ENCODE measurements at regions not wholly inside any gene's neighbourhood (a gene's known extent, or its start where the extent isn't known, plus 50 kb on each side); places are given as distances from the start of the nearest gene placed in this dataset.
A peak's percentile ranks its signal among the peaks of the same experiment; 100 is the strongest.

GRCh38 chr2:122705746-122706145 is 950.3 kb downstream of the TSN start:
- TF ChIP-seq JUN (IDR thresholded peaks at IDR 0.05; ENCODE audit: low read depth, low read length) (no peak), KDM4A (IDR thresholded peaks at IDR 0.05; ENCODE audit: low read depth, low read length, severe bottlenecking) (no peak), SIX5 (IDR thresholded peaks at IDR 0.05; ENCODE audit: low read depth, low read length) (no peak), SP4 (IDR thresholded peaks at IDR 0.05; ENCODE audit: low read length) (no peak), CHD1 (IDR thresholded peaks at IDR 0.05; ENCODE audit: low read depth, low read length) (no peak), HDAC6 (IDR thresholded peaks at IDR 0.05; ENCODE audit: low read depth, low read length) (no peak)
- no peaks in the 10 kb centered on the region for H3K4me1 ChIP-seq (replicated peaks in 1 of 4; ENCODE audit: control insufficient read depth in 3 of 4, insufficient read depth in 4 of 4, low read length in 3 of 4)
- H3K23me2 ChIP-seq (ENCODE audit: low read depth, low read length): no peaks in the 10 kb centered on the region
- no peaks in the 10 kb centered on the region for H3K79me2 ChIP-seq (ENCODE audit: control insufficient read depth in 1 of 2, insufficient read depth in 2 of 2, low read length in 2 of 2)
- FAIRE-seq (no peak), DNase-seq (ENCODE audit: low read depth in 1 of 2, low spot score in 2 of 2) (no peak)
- no peak overlapping the region for H3K4me2 ChIP-seq (ENCODE audit: insufficient read depth in 1 of 2, low read depth in 2 of 2, low read length in 2 of 2)
- H4K5ac ChIP-seq (ENCODE audit: insufficient read length, low read depth, low read length): no peak overlapping the region
- ChIA-PET CTCF (ENCODE audit: partially characterized antibody) (no interaction called here), POLR2A (ENCODE audit: partially characterized antibody) (no interaction called here)
- no peaks in the 10 kb centered on the region for H3K79me1 ChIP-seq (ENCODE audit: low read depth, low read length)
- peak overlapping the region; percentile 32; the same call in 1 of the 2 replicates for H2AFZ ChIP-seq (ENCODE audit: low read length)
- no peak overlapping the region for H3K18ac ChIP-seq (ENCODE audit: extremely low read depth, low read length)
- no peak overlapping the region for H3K4me3 ChIP-seq (ENCODE audit: extremely low read depth in 1 of 4, insufficient read depth in 2 of 4, low read depth in 3 of 4, low read length in 4 of 4)
- H3K9ac ChIP-seq (replicated peaks in 1 of 4; ENCODE audit: extremely low read depth in 1 of 4, low read depth in 3 of 4, low read length in 3 of 4): no peak overlapping the region
- no peak overlapping the region for H2BK5ac ChIP-seq (ENCODE audit: low read depth, low read length)
- H3K36me3 ChIP-seq (ENCODE audit: control insufficient read depth in 2 of 4, insufficient read depth in 4 of 4, low read length in 3 of 4): no peaks in the 10 kb centered on the region; a peak in 1 of 8 replicates
- H3K23ac ChIP-seq (ENCODE audit: insufficient read length): no peak overlapping the region
- no peak overlapping the region for H2BK120ac ChIP-seq (replicated peaks; ENCODE audit: low read depth, low read length)
- H3K56ac ChIP-seq (replicated peaks; ENCODE audit: insufficient read length, low read depth, low read length): no peak overlapping the region
- H4K8ac ChIP-seq (ENCODE audit: extremely low read depth, insufficient read depth, low read length): no peak overlapping the region
- no peak overlapping the region for H2BK15ac ChIP-seq (ENCODE audit: low read length)
- no peak overlapping the region for H2BK20ac ChIP-seq (ENCODE audit: low read length)
- no peak overlapping the region for H2BK12ac ChIP-seq (ENCODE audit: low read depth, low read length)
- WGBS, 2 experiments (ENCODE audit: extremely low coverage in 1 of 2, insufficient coverage in 1 of 2, insufficient read length in 1 of 2, insufficient replicate concordance in 2 of 2, low coverage in 1 of 2, low lambda C conversion rate in 2 of 2, missing lambda C conversion rate in 1 of 2): 86% methylated on average over 1 of the region's 1 CpG; no CpG with 5 or more reads in 1 of the 2 experiments
- 0 out of 4 replicates have a peak, but pooled peaks cover 0 to 2% of the 10 kb centered on the region in 2 experiments for H3K9me3 ChIP-seq (ENCODE audit: insufficient read depth in 2 of 2, low read depth in 1 of 2, low read length in 1 of 2)
- H3K14ac ChIP-seq (ENCODE audit: insufficient read length): no peak overlapping the region
- H2AK5ac ChIP-seq (ENCODE audit: low read depth, low read length): no peak overlapping the region
- H3K27me3 ChIP-seq (replicated peaks in 1 of 4; ENCODE audit: control insufficient read depth in 3 of 4, extremely low read depth in 1 of 4, insufficient read depth in 3 of 4, low read length in 3 of 4): no peaks in the 10 kb centered on the region
- no peak overlapping the region for H4K91ac ChIP-seq (replicated peaks; ENCODE audit: insufficient read length, low read length)
- H4K20me1 ChIP-seq (replicated peaks in 1 of 2; ENCODE audit: control insufficient read depth in 1 of 2, insufficient read depth in 2 of 2, low read length in 2 of 2): no peaks in the 10 kb centered on the region
- no peak overlapping the region for H3K27ac ChIP-seq (ENCODE audit: low read depth, low read length)
- no peak overlapping the region for H3K4ac ChIP-seq (replicated peaks; ENCODE audit: insufficient read length, low read depth, low read length)
